GM21619 (cell line): ENCODE measurements at regions not wholly inside any gene's neighbourhood (a gene's known extent, or its start where the extent isn't known, plus 50 kb on each side); places are given as distances from the start of the nearest gene placed in this dataset.
"Not testable (repeated sequence)": the region's sequence is repeated elsewhere in the genome, so short reads cannot be mapped to it uniquely, and the experiment has no call there.

Experiments
- ATAC-seq: cut with Tn5 transposase; IDR thresholded peaks from one replicate; pipeline ENCODE4 v1.9.1; 2021; ENCODE audit not compliant: unreplicated experiment

DNA sequence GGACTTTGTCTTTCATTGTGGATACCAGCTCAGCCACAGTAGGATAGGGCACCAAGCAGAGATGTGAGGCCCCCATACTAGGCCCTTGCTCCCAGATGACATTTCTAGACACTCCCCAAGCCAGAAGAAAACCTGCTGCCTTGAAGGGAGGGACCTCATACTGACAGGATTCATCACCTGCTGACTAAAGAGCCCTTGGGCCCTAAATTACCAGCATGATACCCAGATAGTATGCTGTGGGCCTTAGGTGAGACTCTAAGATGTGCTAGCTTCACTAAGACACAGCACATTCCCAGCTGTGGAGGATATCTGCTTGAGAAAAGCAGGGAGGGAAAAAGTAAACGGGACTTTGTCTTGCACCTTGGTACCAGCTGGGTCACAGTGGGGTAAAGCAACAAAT, 324.0 kb downstream of the TBL1XR1 start:
- ATAC-seq, result no peak

DNA sequence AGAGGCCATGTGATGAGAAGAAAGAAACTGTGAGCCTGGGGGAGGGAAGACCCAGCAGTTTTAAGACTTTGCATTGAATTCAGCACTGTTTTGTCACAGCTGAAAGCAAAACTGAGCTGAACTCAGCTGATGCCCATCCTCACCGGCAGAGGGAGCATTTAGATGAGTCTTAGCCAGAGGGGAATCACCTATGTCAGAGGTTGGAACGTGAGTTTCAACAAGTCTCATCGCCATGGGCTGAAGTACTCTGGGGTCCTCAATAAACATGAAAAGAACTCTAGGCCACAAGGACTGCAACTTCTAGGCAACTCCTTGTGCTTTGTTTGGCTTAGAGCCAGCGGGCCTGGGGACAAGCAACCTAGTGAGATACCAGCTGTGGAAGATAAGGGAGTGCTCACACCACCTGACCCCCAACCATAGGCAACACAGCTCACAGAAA, 324.5 kb downstream of the TBL1XR1 start:
- peak; percentile 96 for ATAC-seq

DNA sequence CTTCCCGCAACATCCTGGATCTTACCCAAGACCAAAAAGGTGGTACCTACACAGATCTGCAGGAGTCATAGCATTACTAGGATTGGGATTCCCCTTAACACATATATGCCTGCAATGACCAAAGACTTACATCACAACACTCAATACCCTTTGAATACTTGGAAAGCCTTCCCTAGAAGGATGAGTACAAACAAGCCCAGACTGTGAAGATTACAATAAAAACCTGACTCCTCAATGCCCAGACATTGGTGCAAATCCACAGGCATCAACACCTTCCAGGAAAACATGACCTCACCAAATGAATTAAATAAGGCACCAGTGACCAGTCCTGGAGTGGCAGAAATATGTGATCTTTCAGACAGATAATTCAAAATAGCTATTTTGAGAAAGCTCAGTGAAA, 326.8 kb downstream of the TBL1XR1 start:
- no peak for ATAC-seq

DNA sequence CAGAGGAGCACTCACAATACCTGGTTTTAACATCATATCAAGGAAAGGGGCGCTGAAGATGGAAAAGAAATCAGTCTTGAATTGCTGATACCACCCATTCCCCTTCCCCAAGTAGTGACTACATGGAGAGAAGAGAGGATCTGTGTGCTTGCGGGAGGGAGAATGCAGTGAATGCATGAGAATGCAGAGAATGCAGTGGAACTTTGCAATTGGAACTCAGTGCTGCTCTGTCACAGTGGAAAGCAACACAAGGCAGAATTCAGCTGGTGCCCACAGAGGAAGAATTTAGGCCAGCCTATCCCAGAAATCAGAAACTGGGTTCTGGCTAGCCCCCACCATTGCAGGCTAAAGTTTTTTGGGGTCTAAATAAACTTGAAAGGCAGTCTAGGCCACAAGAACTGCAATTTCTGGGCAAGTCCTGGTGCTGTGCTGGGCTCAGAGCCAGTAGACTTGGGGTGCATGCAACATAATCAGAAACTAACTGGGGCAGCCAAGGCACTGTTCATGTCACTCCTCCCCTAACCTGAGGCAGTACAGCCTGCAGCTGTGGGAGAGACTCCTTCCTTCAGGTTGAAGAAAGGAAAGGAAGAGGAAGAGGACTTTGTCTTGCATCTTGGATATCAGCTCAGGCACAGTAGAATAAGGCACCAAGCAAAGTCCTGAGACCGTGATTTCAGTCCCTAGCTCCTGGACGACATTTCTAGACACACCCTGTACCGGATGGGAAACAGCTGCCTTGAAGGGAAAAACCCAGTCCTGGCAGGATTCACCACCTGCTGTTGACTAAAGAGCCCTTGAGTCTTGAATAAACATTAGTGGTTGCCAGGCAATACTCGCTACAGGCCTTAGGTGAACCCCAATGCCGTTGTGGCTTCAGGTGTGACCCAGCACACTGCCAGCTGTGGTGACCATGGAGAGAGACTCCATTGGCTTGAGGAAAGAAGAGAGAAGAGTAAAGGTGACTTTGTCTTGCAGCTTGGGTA, 329.3 kb downstream of the TBL1XR1 start:
- ATAC-seq, result no peak

DNA sequence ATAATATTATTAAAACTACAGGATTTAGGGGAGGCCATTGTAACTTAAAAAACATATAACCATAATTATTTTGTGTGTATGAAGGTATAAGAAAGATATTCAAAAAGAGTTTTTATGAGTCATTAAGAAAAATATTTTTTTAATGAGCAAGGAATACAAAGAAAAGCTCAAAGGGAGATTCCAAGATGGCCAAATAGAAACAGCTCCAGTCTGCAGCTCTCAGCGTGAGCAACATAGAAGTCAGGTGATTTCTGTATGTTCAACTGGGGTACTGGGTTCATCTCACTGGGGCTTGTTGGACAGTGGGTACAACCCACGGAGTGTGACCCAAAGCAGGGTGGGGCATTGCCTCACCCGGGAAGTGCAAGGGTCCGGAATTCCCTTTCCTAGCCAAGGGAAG, 336.1 kb downstream of the TBL1XR1 start:
- no peak for ATAC-seq

DNA sequence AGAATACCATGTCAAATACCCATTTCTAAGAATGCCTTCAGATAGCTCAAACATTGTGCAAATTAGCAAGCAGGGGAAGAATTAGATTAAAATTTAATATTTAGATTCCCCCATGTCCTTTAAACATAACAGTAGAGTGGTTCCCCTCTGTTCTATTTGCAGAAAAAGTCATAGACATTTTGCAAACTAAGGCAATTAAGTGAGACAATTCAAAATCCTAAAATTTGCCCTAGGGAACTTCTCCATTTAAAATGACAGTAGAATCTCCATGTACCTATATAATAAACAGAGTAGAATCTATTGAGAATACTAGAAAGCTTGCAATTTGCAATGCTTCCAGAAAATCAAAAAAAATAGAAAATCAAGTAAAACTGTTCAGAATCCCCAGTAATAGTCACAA, 340.6 kb downstream of the TBL1XR1 start:
- no peak for ATAC-seq

DNA sequence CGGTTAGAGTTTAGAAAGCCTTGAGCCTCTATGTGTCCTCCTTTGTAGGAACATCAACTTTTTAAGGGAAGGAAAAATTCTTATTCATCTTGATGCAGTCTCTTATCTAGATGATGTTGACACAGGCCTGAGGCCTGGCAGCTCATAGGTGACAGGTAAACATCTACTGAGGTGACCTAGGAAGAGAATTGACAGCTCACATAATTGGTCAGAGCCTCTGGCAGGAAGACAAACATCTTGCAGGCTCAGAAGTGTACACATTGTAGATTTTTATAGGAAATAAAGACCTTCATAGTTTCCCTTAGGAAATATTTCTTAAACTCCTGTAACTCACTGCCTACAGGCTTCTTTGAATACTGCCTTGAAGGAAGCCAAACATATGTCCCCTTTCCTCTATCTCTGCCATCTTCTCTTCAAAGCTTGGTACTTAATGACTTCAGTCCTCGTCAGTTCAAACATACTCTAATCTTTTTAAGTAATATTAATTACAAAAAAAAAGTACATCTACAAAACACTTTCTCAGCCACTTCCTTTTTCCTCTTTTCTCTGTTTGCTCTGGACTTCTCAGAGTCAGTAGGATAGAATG, 341.3 kb downstream of the TBL1XR1 start:
- ATAC-seq, result no peak

DNA sequence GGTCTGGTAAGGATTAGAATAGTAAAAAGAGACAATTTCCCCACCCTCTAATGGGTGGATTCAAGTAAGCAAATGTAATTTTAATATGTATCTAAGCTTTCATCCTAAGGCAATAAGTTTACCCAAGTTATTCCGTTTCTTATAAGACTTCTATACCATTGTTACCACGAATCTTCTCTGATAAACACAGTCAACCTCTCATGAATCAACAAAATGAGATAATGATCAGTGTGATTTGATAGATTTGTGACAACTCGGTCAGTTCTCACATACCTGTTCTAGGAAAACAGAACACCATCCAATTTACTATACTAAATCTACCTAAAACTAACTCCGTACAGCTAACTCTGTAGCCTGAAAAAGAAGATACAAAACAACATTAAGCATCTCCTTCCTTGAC, 342.1 kb downstream of the TBL1XR1 start:
- no peak for ATAC-seq

DNA sequence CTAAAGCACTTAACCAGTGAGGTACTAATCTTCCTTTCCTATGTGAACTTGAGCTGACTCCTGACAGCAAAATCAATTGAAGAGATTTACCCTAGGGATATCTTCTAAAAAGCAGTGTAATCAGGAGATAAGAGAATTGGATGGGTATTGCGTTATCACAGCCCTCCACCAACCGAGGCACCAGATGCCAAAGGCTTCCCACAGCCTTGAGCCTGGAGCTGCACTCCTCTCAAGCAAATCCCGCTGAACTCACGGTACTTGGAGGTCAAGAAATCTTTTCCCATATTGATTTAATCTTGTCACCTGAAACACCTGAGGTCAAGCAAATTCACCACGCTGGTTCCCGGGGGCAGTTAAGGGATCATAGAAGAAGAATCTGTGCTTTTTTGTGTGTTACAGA, 346.8 kb downstream of the TBL1XR1 start:
- no peak for ATAC-seq

DNA sequence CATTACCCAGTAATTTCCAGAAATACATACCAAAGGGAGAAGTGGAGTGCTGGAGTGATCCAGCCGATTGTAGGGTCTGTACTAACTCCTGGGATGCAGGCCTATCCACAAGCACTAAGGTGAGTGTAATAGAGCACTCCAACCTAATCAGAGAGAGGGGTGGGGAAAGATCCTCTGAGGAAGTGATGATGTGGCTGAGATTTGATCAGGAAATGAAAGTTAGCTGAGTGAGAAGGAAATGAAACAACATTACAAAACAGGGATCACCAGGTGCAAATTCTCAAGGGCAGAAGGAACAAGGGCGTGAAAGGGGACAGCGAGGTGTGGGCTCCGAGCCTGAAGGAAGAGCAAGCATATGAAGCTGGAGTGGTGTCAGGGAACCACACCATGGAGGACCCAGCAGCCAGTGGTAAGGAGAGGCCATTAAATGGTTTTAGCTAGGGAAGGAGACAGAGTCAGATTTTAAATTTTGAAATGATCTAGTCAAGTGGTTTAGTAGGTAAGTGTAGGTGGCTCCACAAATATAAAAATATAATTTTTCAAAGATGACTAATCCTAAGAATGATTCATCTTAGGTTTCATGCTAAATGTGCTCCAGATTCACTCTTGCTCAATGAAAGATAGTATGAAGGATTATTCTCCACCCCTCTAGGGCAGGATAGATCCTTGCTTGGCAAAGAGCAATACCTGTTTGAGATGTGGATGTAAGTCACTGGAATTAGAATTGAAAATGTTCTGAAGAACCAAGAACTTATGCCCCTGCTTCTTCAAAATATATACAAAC, 348.7 kb downstream of the TBL1XR1 start:
- ATAC-seq, result no peak

DNA sequence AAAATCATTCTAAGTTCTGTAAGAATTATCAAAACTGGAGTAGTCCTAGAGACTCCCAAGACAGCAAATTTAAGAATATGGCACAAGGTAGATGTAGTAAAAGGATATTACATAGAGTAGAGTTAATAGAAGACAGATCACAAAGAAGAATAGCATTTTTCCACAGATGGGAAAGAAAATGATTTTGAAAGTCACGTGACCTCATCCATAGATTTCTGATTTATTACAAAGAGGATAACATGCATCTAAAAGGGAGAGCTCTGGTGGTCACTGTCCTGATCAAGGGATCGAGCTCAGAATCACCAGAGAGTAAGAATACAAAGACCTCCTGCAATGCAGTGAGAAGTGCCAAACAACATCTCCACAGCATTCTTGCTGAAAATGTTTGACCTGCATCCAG, 354.4 kb downstream of the TBL1XR1 start:
- no peak for ATAC-seq

DNA sequence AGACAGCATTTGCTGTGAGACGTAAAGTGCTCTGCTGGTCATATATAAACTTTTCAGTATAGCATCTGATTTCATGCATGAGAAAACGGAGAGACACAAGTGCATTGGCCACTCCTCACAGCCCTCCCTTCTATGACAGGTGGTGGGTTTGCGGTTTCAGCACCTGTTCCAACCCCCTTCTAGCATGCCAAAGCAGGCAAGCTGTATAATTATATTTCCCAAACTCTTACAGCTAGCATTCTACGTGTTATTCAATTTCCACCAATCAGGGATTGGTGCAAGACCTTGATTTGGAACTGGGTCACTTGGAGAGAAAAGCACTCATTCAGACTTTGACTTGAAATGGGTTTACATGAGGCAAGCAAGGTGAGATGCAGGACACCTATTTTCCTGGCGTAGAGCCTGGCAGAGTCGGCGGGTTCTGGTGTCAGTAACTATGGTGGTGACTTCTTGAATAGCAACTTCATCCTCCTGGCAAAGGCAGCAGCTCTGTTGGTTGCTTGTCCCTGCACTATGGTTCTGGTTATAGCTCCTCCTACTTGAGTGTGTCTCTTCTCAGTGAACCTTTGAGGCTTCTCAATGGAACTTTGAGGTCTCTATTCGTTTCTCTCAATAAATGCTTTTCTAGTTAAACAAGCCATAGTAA, 356.5 kb downstream of the TBL1XR1 start:
- ATAC-seq, result no peak

DNA sequence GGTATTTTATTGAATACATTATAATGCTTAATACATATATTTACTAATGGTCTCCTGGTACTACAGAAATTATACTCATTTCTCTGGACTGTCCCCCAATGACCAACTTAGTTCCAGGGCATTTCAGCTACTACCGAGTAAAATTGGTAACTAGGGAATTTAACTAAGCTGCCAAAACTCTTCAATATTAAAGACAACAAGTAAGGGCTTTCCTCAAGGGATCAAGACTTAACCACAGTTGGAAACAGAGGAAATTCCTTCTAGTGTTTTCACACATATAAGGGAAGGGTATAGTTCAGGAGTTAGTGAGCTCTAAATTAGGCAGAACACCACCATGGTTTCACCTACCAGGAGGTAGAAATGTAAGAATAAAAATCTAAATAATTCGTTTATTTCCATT, 357.4 kb downstream of the TBL1XR1 start:
- ATAC-seq, result no peak

DNA sequence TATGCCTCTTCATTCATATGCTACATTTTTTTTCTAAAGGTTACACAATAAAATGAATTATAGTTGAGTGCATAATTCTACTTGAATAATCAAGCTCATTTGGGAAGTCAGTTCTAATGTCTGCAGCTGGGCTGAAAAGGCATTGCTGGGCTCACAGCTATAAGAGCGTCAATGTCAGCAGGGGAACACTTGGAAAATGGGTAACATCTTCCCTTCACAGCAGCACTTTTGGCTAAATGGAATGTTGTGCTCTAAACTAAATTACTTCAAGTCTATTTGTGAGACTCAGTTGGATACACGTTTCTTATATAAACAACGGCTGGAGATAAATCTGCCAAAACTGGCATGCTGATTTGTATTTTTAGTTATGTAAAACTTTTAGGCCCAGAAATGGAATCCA, 357.8 kb downstream of the TBL1XR1 start:
- no peak for ATAC-seq

DNA sequence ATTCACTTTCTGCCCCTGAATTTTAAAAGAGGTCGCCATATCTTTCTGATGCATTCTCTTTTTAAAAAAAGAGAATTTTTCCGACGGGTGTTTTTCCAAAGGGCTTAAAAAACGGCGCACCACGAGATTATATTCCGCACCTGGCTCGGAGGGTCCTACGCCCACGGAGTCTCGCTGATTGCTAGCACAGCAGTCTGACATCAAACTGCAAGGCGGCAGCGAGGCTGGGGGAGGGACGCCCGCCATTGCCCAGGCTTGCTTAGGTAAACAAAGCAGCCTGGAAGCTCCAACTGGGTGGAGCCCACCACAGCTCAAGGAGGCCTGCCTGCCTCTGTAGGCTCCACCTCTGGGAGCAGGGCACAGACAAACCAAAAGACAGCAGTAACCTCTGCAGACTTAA, 370.0 kb downstream of the TBL1XR1 start:
- ATAC-seq, result not testable (repeated sequence)

DNA sequence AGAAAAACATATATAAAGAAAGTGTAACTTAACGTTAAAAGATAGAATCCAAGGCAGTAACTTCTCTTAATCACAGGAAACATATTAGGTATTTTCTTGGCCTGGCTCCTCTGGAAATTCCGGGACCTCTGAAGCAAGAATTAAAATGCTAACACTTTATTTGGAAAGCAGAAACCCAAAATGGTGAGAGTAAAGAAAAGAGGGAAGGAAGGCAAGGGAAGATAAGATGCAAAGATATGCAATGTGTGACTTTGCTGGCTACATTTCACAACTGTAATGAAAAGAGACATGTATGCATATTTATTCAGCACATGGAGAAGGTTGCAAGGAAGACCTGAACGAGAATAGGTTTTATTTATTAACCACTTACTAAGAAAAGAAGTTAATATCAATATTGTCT, 372.5 kb downstream of the TBL1XR1 start:
- no peak for ATAC-seq

DNA sequence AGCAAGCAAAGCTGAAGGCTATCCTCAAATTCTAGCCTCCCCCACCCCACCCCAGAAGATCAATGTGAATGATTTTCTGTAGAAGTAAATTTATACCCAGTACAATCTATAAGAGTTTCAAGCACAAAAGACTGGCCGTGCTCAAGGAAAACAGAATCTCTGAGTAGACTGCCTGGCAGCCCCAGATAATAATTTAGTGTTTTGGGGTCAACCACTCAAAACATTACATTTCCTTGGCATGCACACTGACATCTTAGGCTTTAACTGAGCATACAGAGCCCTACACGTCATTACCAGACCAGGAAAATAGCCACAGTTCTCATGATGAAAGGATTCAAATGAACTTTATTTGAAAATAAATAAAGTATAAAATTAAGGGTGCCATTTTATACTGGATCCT, 376.5 kb downstream of the TBL1XR1 start:
- no peak for ATAC-seq

DNA sequence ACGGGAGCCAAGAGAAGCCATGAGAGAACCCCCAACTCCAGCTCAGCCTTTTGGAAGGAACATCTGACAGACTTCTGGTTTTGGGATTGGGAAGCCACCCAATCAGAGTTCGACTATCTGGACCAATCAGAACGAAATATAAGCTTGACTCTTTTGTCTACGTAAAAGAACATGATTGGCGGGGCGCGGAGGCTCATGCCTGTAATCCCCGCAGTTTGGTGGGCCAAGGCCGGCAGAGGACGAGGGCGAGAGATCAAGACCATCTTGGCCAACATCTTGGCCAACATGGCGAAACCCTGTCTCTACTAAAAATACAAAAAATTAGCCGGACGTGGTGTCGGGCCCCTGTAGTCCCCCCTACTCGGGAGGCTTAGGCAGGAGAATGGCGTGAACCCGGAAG, 380.3 kb downstream of the TBL1XR1 start:
- no peak for ATAC-seq

DNA sequence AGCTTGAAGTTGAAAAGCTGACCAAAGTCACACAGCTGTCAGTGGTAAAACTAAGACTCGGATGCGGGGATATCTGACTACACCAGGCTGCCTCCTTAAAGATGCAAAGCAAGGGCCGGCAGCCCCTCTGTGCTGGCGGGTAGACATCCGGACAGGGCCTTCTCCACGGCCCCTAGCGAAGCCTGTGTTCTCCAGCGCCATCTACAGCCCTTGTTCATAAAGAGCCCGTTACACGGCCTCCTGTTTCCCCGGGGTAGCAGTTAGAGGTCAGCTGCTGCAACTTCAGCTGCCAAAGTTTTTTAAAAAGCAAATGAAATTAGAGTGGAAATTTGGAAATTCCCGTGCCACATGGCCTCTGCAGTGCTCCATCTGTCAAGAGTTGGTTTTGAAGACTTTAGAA, 383.0 kb downstream of the TBL1XR1 start:
- ATAC-seq, result peak; percentile 96

DNA sequence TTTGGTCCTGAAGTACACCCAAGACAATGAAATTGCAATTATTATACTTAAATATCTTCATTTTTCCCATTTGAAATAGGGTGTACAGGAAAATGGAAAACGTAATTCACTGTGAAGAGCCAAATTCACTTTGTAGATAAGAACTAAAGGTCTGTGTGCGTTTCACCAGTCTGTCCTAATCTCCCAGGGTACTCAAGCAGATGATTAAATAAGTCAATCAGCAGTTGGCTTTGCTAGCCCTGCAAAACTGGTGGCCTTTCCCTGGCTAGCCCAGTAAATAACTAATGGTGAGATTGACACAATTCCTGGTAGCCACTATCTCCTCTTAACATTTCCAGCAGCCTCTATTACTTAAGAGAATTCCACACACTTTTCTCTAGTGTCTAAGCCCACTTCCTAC, 389.3 kb downstream of the TBL1XR1 start:
- ATAC-seq, result no peak

DNA sequence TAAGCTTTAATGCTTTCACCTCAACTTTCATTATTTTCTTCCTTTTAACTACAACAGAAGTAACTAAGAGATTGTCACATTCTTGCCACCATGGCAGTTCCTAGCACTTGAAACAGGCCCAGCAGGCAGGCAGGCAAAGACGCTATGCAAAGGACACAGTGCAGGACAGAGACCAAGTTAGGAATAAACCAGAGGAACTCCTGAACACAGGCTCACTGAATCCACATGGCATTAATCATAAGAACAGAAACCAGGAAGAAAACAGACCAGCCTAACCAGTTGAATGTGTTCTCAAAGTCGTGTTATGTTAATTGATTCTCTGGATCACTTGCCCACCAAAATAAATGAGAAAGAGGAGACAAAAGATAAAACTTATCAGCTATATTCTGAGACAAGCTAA, 397.6 kb downstream of the TBL1XR1 start:
- ATAC-seq, result no peak
